Islet precursor cell (in vitro differentiated cells): ENCODE measurements at regions not wholly inside any gene's neighbourhood (a gene's known extent, or its start where the extent isn't known, plus 50 kb on each side); places are given as distances from the start of the nearest gene placed in this dataset.
"Not testable (repeated sequence)": the region's sequence is repeated elsewhere in the genome, so short reads cannot be mapped to it uniquely, and the experiment has no call there.

Experiments
- DNase-seq: peaks from one replicate; pipeline ENCODE4 v3.0.0-alpha.2; 2018

GRCh38 chr1:109857702-109858101 lies 52.9 kb upstream of the CSF1 start:
- DNase-seq: not testable (repeated sequence)

- DNase-seq: not testable (repeated sequence)
Measured at GRCh38 chr1:109855986-109856385, 54.7 kb upstream of the CSF1 start.

GRCh38 chr1:109853972-109854371 lies 56.7 kb upstream of the CSF1 start:
- not testable (repeated sequence) for DNase-seq

DNA sequence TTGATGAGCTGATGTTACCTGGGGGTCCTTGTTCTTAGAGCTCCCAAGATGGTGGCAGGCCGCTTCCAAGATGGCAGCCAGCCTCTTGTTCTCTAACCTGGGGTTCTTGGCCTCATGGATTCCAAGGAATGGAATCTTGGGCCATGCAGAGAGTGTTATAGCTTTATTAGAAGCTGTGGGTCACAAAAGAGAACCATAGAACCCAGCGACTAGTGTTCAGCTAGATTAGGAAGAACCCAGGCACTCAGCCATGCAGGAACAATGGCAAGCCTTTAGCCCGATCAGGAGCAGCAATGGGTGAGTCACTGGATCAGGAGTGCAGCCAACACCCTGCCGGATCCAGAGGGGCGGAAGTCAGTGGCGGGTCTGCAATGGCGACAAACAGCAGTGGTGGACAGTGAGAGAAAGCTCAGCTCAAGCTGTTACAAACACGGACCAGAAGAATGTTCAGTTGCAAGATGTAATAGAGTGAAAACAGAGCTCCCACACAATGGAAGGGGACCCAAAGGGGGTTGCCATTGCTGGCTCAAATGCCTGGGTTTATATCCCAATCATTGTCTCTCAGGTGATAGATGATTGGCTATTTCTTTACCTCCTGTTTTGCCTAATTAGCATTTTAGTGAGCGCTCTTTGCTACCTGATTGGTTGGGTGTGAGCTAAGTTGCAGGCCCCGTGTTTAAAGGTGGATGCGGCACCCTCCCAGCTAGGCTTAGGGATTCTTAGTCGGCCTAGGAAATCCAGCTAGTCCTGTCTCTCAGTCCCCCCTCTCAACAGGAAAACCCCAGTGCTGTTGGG lies 58.2 kb upstream of the CSF1 start:
- DNase-seq: not testable (repeated sequence)

DNA sequence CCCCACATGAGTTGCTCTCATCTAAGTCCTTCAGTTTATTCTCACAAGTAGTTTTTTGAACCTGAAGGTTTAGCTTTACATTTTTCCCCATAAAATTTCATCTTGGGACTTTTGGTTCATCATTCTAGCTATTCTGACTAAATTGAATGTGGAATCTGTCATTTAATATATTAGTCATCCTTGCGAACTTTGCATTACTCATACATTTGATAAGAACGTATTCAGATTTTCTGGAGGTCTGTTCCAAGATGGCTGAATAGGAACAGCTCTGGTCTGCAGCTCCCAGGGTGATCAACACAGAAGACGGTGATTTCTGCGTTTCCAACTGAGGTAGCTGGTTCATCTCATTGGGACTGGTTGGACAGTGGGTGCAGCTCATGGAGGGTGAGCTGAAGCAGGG lies 59.8 kb upstream of the CSF1 start:
- DNase-seq: no peak

DNA sequence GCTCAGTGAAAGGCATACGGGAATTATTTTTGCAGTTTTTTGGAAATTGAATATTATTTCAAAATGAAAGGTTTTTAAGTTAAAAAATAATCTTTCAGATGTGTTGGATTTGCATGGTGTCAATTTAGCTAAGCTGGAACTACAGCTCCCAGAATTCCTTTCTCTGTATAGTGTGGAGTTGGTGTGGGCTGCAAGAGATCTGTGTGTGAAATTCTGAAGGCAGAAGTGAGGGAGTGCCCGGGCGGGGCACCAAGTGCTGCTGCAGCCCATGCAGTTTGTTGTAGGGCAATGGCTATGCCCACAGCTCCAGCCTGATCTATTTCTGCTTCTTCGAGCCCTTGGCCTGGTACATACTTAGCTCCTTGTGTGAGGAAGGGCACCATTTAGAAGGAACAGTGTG lies 60.5 kb upstream of the CSF1 start:
- no peak for DNase-seq

DNA sequence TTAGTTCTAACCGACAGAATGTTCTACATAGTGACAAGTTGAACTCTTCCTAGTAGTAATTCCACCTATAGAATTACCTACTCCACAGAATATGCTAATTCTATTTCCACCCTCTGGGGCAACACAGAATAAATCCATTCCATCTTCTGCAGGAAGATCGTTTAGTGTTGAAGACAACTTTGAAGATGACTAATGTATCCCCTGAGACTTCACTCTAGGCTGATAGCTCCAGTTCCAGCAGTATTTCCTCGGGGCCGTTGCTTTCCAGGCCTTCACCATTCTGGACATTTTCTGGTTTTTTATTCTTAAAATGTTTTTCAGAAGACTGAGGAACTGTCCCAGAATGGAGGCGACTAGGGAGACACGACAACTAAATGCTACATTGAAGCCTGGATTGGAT lies 61.0 kb upstream of the CSF1 start:
- DNase-seq: no peak

DNA sequence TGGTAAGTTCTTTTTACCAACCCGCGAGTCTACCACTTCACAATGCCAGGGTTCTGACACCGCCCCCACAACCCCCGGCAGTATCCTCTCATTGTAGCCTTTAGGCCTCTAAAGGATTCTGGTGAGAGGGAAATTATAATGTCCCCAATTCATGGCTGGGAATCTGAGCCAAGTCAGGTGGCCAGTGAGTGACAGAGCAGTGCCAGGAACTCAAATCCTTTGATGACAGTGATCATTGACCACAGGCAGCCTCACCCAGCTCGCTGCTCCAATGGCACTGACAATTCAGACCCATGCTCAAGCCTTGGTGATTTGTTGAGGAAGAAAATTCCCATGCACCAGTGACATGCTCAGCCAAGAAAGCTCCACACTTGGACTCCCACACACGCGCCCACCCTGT lies 63.4 kb upstream of the CSF1 start:
- no peak for DNase-seq

- no peak for DNase-seq
Measured at GRCh38 chr1:109846846-109847245, 63.8 kb upstream of the CSF1 start.

DNA sequence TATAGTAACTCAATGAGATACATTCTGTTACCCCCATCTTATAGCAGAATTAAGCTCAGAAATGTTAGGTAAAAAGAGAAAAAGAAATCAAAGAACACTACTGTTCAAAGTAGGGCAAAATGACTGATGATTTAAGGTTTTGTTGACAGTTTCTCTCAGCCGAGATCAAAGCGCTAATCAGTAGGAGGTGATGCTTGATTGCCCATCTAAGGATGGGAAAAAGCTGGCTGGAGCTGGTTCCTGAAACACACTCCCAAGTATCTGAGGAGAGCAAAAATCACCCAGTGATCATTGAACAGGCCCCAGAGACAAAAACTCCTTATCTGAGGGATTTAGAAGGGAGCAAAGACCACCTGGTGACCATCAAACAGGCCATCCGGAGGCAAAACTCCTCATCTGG lies 64.5 kb upstream of the CSF1 start:
- no peak for DNase-seq

GRCh38 chr1:109845658-109846057 lies 65.0 kb upstream of the CSF1 start:
- DNase-seq: no peak

DNA sequence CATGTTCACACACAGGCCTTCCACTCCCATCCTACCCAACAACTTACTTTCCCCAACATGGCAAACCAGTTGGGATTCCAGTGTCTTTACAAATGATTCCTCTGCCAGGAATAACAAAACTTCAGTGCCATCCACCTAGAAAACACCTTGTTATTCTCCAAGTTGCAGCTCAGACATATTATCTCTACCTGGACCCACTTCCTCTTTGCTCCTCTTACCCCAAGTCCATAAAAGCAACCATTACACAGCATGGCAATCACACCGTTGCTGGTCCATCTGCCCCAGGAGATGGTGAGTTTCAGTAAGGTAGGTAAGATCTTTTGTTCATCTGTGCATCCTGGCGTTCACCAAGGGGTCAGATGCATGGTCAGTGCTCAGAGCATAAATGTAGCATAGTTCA lies 66.0 kb upstream of the CSF1 start:
- no peak for DNase-seq

- no peak for DNase-seq
Measured at GRCh38 chr1:109840011-109840629, 70.5 kb upstream of the CSF1 start.

- DNase-seq: peak; percentile 72
Measured at GRCh38 chr1:109839276-109839675, 71.4 kb upstream of the CSF1 start.

GRCh38 chr1:109838838-109839240 lies 71.8 kb upstream of the CSF1 start:
- peak; percentile 72 for DNase-seq

GRCh38 chr1:109837852-109838570 lies 72.6 kb upstream of the CSF1 start:
- no peak for DNase-seq

- not testable (repeated sequence) for DNase-seq
Measured at GRCh38 chr1:109835645-109836044, 71.9 kb upstream of the EPS8L3 start.

DNA sequence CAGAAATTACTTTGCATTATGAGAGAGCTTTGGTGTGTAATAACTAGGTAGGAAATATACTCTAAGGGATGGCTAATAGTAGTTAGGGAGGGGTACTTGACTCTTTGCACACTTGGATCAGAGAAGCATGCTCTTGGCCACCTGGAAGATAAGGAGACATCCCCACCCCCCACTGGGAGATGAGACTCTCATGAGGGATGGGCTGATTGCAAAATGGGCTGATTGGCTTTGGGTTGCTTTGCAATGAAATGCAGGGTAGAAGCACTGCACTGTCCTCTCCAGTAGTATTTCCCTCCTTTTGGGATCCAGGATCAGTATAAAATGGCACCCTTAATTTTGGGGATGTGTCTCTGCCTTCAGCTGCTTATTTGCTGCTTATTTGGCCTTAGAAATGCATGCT lies 71.2 kb upstream of the EPS8L3 start:
- DNase-seq: no peak

DNA sequence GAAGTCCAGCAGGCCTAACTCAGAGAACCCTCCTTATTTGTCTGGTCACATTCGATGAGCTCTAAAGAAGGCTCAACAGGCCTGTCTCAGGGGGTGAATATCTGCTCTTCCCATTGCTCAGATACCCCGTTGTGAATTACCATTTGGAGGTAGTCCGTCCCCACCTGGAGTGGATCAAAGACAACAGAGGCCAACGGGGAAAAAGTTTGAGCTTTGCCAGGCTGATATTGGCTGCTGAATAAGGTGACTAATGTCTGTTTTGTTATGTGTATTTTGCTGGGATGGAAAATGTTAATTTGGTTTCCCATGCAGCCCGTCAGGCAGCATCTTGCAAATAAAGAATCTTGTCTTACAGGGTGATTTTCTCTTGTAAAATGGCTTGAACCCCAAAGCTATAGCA lies 69.2 kb upstream of the EPS8L3 start:
- no peak for DNase-seq

DNA sequence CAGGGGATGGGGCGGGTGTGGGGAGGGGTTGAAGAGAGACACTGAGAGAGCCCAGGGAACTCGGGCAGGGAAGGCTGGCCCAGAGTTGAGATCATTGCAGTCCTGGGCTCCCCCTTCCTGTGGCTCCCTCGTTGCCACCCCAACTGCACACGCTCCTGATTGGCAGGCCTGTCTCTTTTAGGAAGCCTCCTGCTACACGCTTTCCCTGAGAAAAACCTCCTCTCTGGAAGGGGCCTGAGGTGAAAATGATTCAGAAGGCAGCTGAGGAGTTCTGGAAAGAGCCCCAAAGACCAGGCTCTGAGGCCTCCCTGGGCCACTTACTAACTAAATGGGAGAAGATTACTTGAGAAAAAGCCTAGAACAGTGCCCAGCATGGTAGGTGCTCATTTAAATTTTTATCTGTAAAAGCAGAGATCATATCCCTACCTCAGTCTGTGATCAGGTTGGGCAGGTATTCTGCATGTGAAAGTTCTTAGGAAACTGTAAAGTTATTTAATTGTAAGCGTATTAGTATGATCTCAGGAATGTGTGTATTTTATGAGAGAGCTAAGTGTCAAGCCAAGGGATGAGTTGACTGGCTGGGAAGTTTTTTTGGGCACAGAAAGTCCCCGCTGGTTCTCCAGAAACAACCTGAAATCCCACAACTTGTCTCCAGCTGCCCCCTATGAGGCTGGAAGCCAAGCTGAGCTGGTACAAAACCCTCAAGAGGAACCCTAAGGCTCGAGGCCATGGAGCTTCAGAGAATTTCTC lies 65.2 kb upstream of the EPS8L3 start:
- DNase-seq: no peak

DNA sequence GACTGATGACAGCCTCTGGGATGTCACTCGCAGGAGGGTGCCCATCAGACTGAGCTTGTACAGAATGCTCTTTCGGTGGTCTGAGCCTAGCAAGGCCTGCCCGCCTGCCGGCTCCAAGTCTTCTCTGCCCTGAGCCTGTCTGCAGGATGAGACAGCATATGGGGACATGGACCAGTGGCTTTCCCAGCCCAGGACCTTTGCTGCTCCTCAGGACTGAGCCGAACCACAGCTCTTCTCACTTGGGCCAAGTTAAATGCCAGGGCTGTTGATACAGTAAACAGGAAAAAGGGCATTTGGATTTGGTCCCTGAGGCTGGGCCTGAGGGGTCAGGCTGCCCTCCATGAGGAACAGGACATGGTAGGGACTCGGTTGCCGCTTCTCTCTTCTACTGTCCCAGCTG lies 64.3 kb upstream of the EPS8L3 start:
- no peak for DNase-seq

DNA sequence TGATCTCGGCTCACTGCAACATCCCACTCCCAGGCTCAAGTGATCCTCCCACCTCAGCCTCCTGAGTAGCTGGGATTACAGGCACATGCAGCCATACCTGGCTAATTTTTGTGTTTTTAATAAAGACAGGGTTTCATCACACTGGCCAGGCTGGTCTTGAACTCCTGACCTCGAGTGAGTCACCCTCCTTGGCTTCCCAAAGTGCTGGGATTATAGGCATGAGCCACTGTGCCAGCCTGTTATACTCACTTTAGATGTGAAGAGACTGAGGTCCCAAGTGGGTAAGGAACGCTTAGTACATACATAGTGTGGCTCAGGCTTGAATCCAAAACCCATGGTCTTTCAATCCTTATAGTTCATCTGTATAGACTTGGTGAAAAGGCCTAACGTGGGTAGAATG lies 63.7 kb upstream of the EPS8L3 start:
- no peak for DNase-seq

- no peak for DNase-seq
Measured at GRCh38 chr1:109826930-109827349, 63.2 kb upstream of the EPS8L3 start.
